WTC11 (cell line): ENCODE measurements at regions not wholly inside any gene's neighbourhood (a gene's known extent, or its start where the extent isn't known, plus 50 kb on each side); places are given as distances from the start of the nearest gene placed in this dataset.
"Not testable (repeated sequence)": the region's sequence is repeated elsewhere in the genome, so short reads cannot be mapped to it uniquely, and the experiment has no call there.

Experiments used
- ATAC-seq: fragments of 200-7000 bp; cut with Tn5 transposase; 2 replicates; pipeline ENCODE4 v1.10.0; 2021; ENCODE audit warnings: mild to moderate bottlenecking, moderate library complexity
- CTCF ChIA-PET: fragments of 300-600 bp; sonication (Branson Sonifier 250); formaldehyde crosslinking; loops from one replicate; lab custom pipeline; 2021; ENCODE audit warnings: antibody characterized with exemption; lab: Charles Lee
- POLR2A ChIA-PET: fragments of 350-600 bp; sonication (Branson Sonifier 250); formaldehyde crosslinking; loops from one replicate; lab custom pipeline; 2021; ENCODE audit warnings: antibody characterized with exemption; lab: Charles Lee
- DNase-seq: peaks from one replicate; pipeline ENCODE4 v3.0.0; 2021; ENCODE audit warnings: low spot score
- H3K27ac Mint-ChIP-seq: 2 replicates; pipeline ENCODE4 v1.8.0; 2021; ENCODE audit warnings: mixed read lengths
- H3K27me3 Mint-ChIP-seq: 2 replicates; pipeline ENCODE4 v1.8.0; 2021; ENCODE audit warnings: low read depth, mild to moderate bottlenecking, moderate library complexity, mixed read lengths
- H3K36me3 Mint-ChIP-seq: 2 replicates; pipeline ENCODE4 v1.8.0; 2021; ENCODE audit warnings: mixed read lengths
- H3K4me1 Mint-ChIP-seq: 2 replicates; pipeline ENCODE4 v1.8.0; 2022; ENCODE audit warnings: mixed read lengths
- H3K4me3 Mint-ChIP-seq: 2 replicates; pipeline ENCODE4 v1.8.0; 2021; ENCODE audit warnings: mild to moderate bottlenecking, moderate library complexity, mixed read lengths
- H3K9me3 Mint-ChIP-seq: 2 replicates; pipeline ENCODE4 v1.8.0; 2021; ENCODE audit warnings: mixed read lengths
- ARID4B ChIP-seq: sonication (generic); formaldehyde crosslinking; IDR thresholded peaks from 2 replicates; pipeline ENCODE4 v1.8.0; 2023; ENCODE audit warnings: missing genetic modification reagents, mild to moderate bottlenecking, borderline replicate concordance
- ATF6 ChIP-seq: sonication (generic); formaldehyde crosslinking; IDR thresholded peaks from 2 replicates; pipeline ENCODE4 v1.8.1; 2023; ENCODE audit warnings: mild to moderate bottlenecking, missing genetic modification reagents
- CREM ChIP-seq: sonication (generic); formaldehyde crosslinking; IDR thresholded peaks from 2 replicates; pipeline ENCODE4 v1.8.1; 2022; ENCODE audit warnings: mild to moderate bottlenecking, missing genetic modification reagents, moderate library complexity
- GTF2I ChIP-seq: fragments of 250-450 bp; sonication (Bioruptor Pico); conservative IDR thresholded peaks from 2 replicates; pipeline ENCODE4 v1.4.0; 2021; ENCODE audit warnings: mild to moderate bottlenecking
- HMGXB4 ChIP-seq: sonication (generic); formaldehyde crosslinking; IDR thresholded peaks from 2 replicates; pipeline ENCODE4 v1.8.1; 2023; ENCODE audit warnings: mild to moderate bottlenecking, moderate library complexity, missing genetic modification reagents
- IRF2 ChIP-seq: sonication (generic); formaldehyde crosslinking; IDR thresholded peaks from 2 replicates; pipeline ENCODE4 v1.8.0; 2022; ENCODE audit warnings: low read depth, missing genetic modification reagents, borderline replicate concordance
- MAX ChIP-seq: sonication (generic); formaldehyde crosslinking; IDR thresholded peaks from 2 replicates; pipeline ENCODE4 v1.8.0; 2022; ENCODE audit warnings: mild to moderate bottlenecking, missing genetic modification reagents
- MLX ChIP-seq: sonication (generic); formaldehyde crosslinking; IDR thresholded peaks from 2 replicates; pipeline ENCODE4 v1.8.1; 2023; ENCODE audit warnings: mild to moderate bottlenecking, missing genetic modification reagents, moderate library complexity
- SMAD4 ChIP-seq: sonication (generic); formaldehyde crosslinking; IDR thresholded peaks from 2 replicates; pipeline ENCODE4 v1.8.0; 2022; ENCODE audit warnings: mild to moderate bottlenecking, missing genetic modification reagents
- SOX15 ChIP-seq: fragments of 250-450 bp; sonication (Bioruptor Pico); IDR thresholded peaks from 2 replicates; pipeline ENCODE4 v1.9.0; 2021; ENCODE audit warnings: mild to moderate bottlenecking
- STAT6 ChIP-seq: sonication (generic); formaldehyde crosslinking; conservative IDR thresholded peaks from 2 replicates; pipeline ENCODE4 v1.8.1; 2023; ENCODE audit warnings: mild to moderate bottlenecking, low read depth, missing genetic modification reagents, moderate library complexity
- TEAD1 ChIP-seq: sonication (generic); formaldehyde crosslinking; IDR thresholded peaks from 2 replicates; pipeline ENCODE4 v1.8.0; 2022; ENCODE audit warnings: mild to moderate bottlenecking, missing genetic modification reagents
- USF2 ChIP-seq: sonication (generic); formaldehyde crosslinking; IDR thresholded peaks from 2 replicates; pipeline ENCODE4 v1.8.1; 2023; ENCODE audit warnings: mild to moderate bottlenecking, missing genetic modification reagents, moderate library complexity
- ZNF121 ChIP-seq: sonication (generic); formaldehyde crosslinking; IDR thresholded peaks from 2 replicates; pipeline ENCODE4 v1.8.0; 2023; ENCODE audit warnings: missing genetic modification reagents
- ZNF416 ChIP-seq: fragments of 250-450 bp; sonication (Bioruptor Pico); IDR thresholded peaks from 2 replicates; pipeline ENCODE4 v1.9.0; 2021; ENCODE audit warnings: mild to moderate bottlenecking, inconsistent platforms
- ZNF671 ChIP-seq: fragments of 250-450 bp; sonication (Bioruptor Pico); IDR thresholded peaks from 2 replicates; pipeline ENCODE4 v1.8.0; 2021; ENCODE audit warnings: mild to moderate bottlenecking
- ZSCAN18 ChIP-seq: fragments of 250-450 bp; sonication (Bioruptor Pico); IDR thresholded peaks from 2 replicates; pipeline ENCODE4 v2.1.2; 2022; ENCODE audit warnings: mild to moderate bottlenecking, moderate library complexity

GRCh38 chr20:57109571-57109953 lies 156.9 kb downstream of the BMP7 start:
- Mint-ChIP-seq H3K4me1 (no peaks in the 10 kb centered on the region), H3K27ac (no peak overlapping the region), H3K27me3 (no peaks in the 10 kb centered on the region), H3K4me3 (no peak overlapping the region)
- ATAC-seq (no peak), DNase-seq (no peak)
- POLR2A ChIA-PET, result no interaction called here
- CTCF ChIA-PET, result interaction anchor here (0.7 to 3.1 kb wide), 9 partner anchors 10 to 248 kb away, joined by 3 to 18 read pairs (median 4); partner anchors contain the start of gene SPO11
- no peak for TF ChIP-seq TEAD1 (CRISPR knock-in tag)
- TF ChIP-seq ARID4B (CRISPR knock-in tag), result no peak
- TF ChIP-seq CREM (CRISPR knock-in tag), result no peak
- no peak for TF ChIP-seq SMAD4 (CRISPR knock-in tag)
- no peak for TF ChIP-seq MAX (CRISPR knock-in tag)
- no peak for TF ChIP-seq ZNF121 (CRISPR knock-in tag)
- TF ChIP-seq MLX (CRISPR knock-in tag), result no peak
- TF ChIP-seq GTF2I (CRISPR knock-in tag), result no peak
- TF ChIP-seq ZNF416 (CRISPR knock-in tag), result no peak
- no peak for TF ChIP-seq ZNF671
- TF ChIP-seq, all 79 proteins: peak for 0
- Mint-ChIP-seq H3K36me3 (no peaks in the 10 kb centered on the region), H3K9me3 (no peaks in the 10 kb centered on the region)

- DNase-seq, H3K36me3 Mint-ChIP-seq, H3K4me1 Mint-ChIP-seq, ATAC-seq, H3K4me3 Mint-ChIP-seq, H3K27me3 Mint-ChIP-seq, H3K9me3 Mint-ChIP-seq, H3K27ac Mint-ChIP-seq, POLR2A ChIA-PET: not testable (repeated sequence)
- CTCF ChIA-PET, result interaction anchor here (1.0 to 3.1 kb wide), 5 partner anchors 9 to 222 kb away, joined by 4 to 18 read pairs (median 9); partner anchors contain the start of gene SPO11
Measured at GRCh38 chr20:57110121-57111027, 156.1 kb downstream of the BMP7 start.

GRCh38 chr20:57111028-57111373 lies 155.4 kb downstream of the BMP7 start:
- Mint-ChIP-seq H3K36me3 (no peaks in the 10 kb centered on the region), H3K27ac (no peak overlapping the region), H3K27me3 (no peaks in the 10 kb centered on the region), H3K9me3 (no peaks in the 10 kb centered on the region), H3K4me3 (no peak overlapping the region), H3K4me1 (no peaks in the 10 kb centered on the region)
- DNase-seq (no peak), ATAC-seq (no peak)
- CTCF ChIA-PET, result no interaction called here
- POLR2A ChIA-PET, result no interaction called here
- no peak for TF ChIP-seq SOX15 (CRISPR knock-in tag)
- TF ChIP-seq ZSCAN18, result no peak
- TF ChIP-seq HMGXB4 (CRISPR knock-in tag), result no peak
- no peak for TF ChIP-seq USF2 (CRISPR knock-in tag)
- no peak for TF ChIP-seq ATF6 (CRISPR knock-in tag)
- no peak for TF ChIP-seq STAT6 (CRISPR knock-in tag)
- TF ChIP-seq IRF2 (CRISPR knock-in tag), result no peak
